CD14-positive monocyte (primary cell): ENCODE measurements at regions not wholly inside any gene's neighbourhood (a gene's known extent, or its start where the extent isn't known, plus 50 kb on each side); places are given as distances from the start of the nearest gene placed in this dataset.

Source experiments
- DNase-seq, 3 donors: peaks; one replicate each; pipeline ENCODE4 v3.0.0-alpha.2; 2011 to 2022
- H2AFZ ChIP-seq: 2 replicates; pipeline ENCODE4 v1.6.0; 2012; ENCODE audit warnings: mild to moderate bottlenecking, low read depth, low read length, inconsistent platforms; ENCODE audit not compliant: insufficient read depth, poor library complexity, severe bottlenecking
- H3K27ac ChIP-seq, 2 donors: 1 replicate in 1 of 2; 2 replicates in 1 of 2; pipeline ENCODE4 v1.5.1; 2012 to 2013; ENCODE audit warnings: low read length in 2 of 2, control low read depth in 1 of 2, inconsistent platforms in 1 of 2, low read depth in 1 of 2, mild to moderate bottlenecking in 1 of 2
- H3K27me3 ChIP-seq, 2 donors: one replicate each; pipeline versions ENCODE4 v1.6.0 to v1.6.1; 2011 to 2013; ENCODE audit warnings: low read length in 2 of 2; ENCODE audit not compliant: control insufficient read depth in 2 of 2, insufficient read depth in 2 of 2
- H3K36me3 ChIP-seq, 2 donors: replicated peaks in 1 of 2; 1 replicate in 1 of 2; 2 replicates in 1 of 2; pipeline versions ENCODE4 v1.5.1 to v1.6.1; 2012 to 2013; ENCODE audit warnings: low read length in 2 of 2, control low read depth in 1 of 2, inconsistent platforms in 1 of 2, mild to moderate bottlenecking in 1 of 2; ENCODE audit not compliant: insufficient read depth in 2 of 2, control insufficient read depth in 1 of 2
- H3K4me1 ChIP-seq, 2 donors: 1 replicate in 1 of 2; 2 replicates in 1 of 2; pipeline versions ENCODE4 v1.5.1 to v1.6.1; 2012 to 2013; ENCODE audit warnings: low read length in 2 of 2, control low read depth in 1 of 2, inconsistent platforms in 1 of 2, mild to moderate bottlenecking in 1 of 2, moderate library complexity in 1 of 2; ENCODE audit not compliant: insufficient read depth in 2 of 2, control insufficient read depth in 1 of 2
- H3K4me2 ChIP-seq: replicated peaks from 2 replicates; pipeline ENCODE3; 2012; ENCODE audit warnings: low read length, moderate library complexity, mild to moderate bottlenecking; ENCODE audit not compliant: poor library complexity, severe bottlenecking; ENCODE audit errors: extremely low read depth
- H3K4me3 ChIP-seq, 3 experiments: fragments of 200-600 bp in 1 of 3; sonication (generic) in 1 of 3; replicated peaks in 1 of 3; 1 replicate in 2 of 3; 2 replicates in 1 of 3; pipeline ENCODE4 v1.5.1; 2011 to 2013; ENCODE audit warnings: low read length in 3 of 3, mild to moderate bottlenecking in 3 of 3, control low read depth in 2 of 3, low read depth in 2 of 3, inconsistent platforms in 1 of 3, moderate library complexity in 1 of 3
- H3K79me2 ChIP-seq: 2 replicates; pipeline ENCODE4 v1.6.0; 2012; ENCODE audit warnings: mild to moderate bottlenecking, control low read depth, inconsistent platforms, low read length, moderate library complexity; ENCODE audit not compliant: insufficient read depth
- H3K9ac ChIP-seq: 2 replicates; pipeline ENCODE4 v1.6.0; 2017; ENCODE audit warnings: low read length, mild to moderate bottlenecking; ENCODE audit not compliant: insufficient read depth, poor library complexity, severe bottlenecking
- H3K9me3 ChIP-seq, 2 donors: replicated peaks in 1 of 2; 1 replicate in 1 of 2; 2 replicates in 1 of 2; pipeline versions ENCODE4 v1.5.1 to v1.6.1; 2012 to 2013; ENCODE audit warnings: low read length in 2 of 2, control low read depth in 1 of 2; ENCODE audit not compliant: control insufficient read depth in 1 of 2, insufficient read depth in 1 of 2
- H4K20me1 ChIP-seq: 2 replicates; pipeline ENCODE4 v1.6.0; 2012; ENCODE audit warnings: mild to moderate bottlenecking, low read length, control low read depth, moderate library complexity; ENCODE audit not compliant: insufficient read depth
- H3K27ac Mint-ChIP-seq, 7 donors: one replicate each; pipeline ENCODE4 v1.8.0; 2020; ENCODE audit warnings: mild to moderate bottlenecking in 7 of 7, mixed read lengths in 7 of 7, moderate library complexity in 6 of 7, inconsistent platforms in 2 of 7
- H3K27me3 Mint-ChIP-seq, 3 donors: one replicate each; pipeline ENCODE4 v1.8.0; 2021 to 2022; ENCODE audit warnings: low read depth in 3 of 3, mild to moderate bottlenecking in 3 of 3, mixed read lengths in 3 of 3, moderate library complexity in 3 of 3, inconsistent platforms in 1 of 3
- H3K36me3 Mint-ChIP-seq, 2 donors: one replicate each; pipeline ENCODE4 v1.8.0; 2020; ENCODE audit warnings: mixed read lengths in 2 of 2, inconsistent platforms in 1 of 2, mild to moderate bottlenecking in 1 of 2
- H3K4me1 Mint-ChIP-seq: one replicate; pipeline ENCODE4 v1.8.0; 2020; ENCODE audit warnings: mild to moderate bottlenecking, mixed read lengths
- H3K4me3 Mint-ChIP-seq, 2 donors: one replicate each; pipeline ENCODE4 v1.8.0; 2020; ENCODE audit warnings: mild to moderate bottlenecking in 2 of 2, mixed read lengths in 2 of 2, moderate library complexity in 1 of 2
- H3K9me3 Mint-ChIP-seq, 7 donors: one replicate each; pipeline ENCODE4 v1.8.0; 2020 to 2022; ENCODE audit warnings: mixed read lengths in 7 of 7, mild to moderate bottlenecking in 6 of 7, moderate library complexity in 6 of 7, inconsistent platforms in 2 of 7
- CTCF ChIP-seq: fragments of 200-600 bp; IDR thresholded peaks from one replicate; pipeline ENCODE4 v1.8.0; 2022; ENCODE audit warnings: antibody characterized with exemption, mild to moderate bottlenecking
- whole genome bisulfite sequencing: methylation state at CpG from one replicate; pipeline ENCODE4 v1.1.5; 2013; ENCODE audit warnings: missing lambda C conversion rate; ENCODE audit not compliant: insufficient coverage; 5-methylcytosine and 5-hydroxymethylcytosine counted together
- intact Hi-C, 2 donors: fragments of 100-400 bp; cut with micrococcal nuclease; formaldehyde crosslinking; loops; one replicate each; pipeline versions ENCODE4 v1.15.0 to v1.15.1; 2023

DNA sequence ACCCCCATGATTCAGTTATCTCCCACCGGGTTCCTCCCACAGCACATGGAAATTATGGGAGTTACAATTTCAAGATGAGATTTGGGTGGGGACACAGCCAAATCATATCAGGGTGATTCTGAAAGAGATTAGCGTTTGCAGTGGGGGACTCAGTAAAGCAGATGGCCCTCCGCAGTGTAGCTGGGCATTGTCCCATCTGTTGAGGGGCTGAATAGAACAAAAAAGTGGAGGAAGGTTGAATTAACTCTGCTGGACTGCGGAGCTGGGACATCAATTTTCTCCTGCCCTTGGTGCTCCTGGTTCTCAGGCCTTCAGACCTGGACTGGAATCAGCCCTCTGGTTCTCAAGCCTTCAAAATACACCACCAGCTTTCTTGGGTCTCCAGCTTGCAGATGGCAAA is 55.2 kb upstream of the CACNA1A start:
- Histone ChIP-seq H3K27ac (no peak overlapping the region), H3K4me1 (peaks cover 0 to 6% of the 10 kb centered on the region in 2 donors), H2AFZ (no peak overlapping the region), H3K4me2 (no peak overlapping the region), H3K4me3 (no peak overlapping the region), H3K79me2 (no peaks in the 10 kb centered on the region), H3K27me3 (no peaks in the 10 kb centered on the region), H3K9me3 (peaks cover 0 to 6% of the 10 kb centered on the region in 2 donors), H3K9ac (no peak overlapping the region), H4K20me1 (no peaks in the 10 kb centered on the region), H3K36me3 (no peaks in the 10 kb centered on the region)
- no peaks in the 10 kb centered on the region for H3K36me3 Mint-ChIP-seq
- H3K4me1 Mint-ChIP-seq = peaks cover 6% of the 10 kb centered on the region
- no peak overlapping the region for H3K4me3 Mint-ChIP-seq
- peaks cover 0 to 14% (median 7%) of the 10 kb centered on the region in 7 donors for H3K9me3 Mint-ChIP-seq
- 85% methylated on average over 3 of the region's 4 CpGs for WGBS
- peaks cover 8 to 15% (median 8%) of the 10 kb centered on the region in 3 donors for H3K27me3 Mint-ChIP-seq
- no peak for TF ChIP-seq CTCF
- intact Hi-C loops = no loop called here
- no peak for DNase-seq
- no peak overlapping the region for H3K27ac Mint-ChIP-seq

DNA sequence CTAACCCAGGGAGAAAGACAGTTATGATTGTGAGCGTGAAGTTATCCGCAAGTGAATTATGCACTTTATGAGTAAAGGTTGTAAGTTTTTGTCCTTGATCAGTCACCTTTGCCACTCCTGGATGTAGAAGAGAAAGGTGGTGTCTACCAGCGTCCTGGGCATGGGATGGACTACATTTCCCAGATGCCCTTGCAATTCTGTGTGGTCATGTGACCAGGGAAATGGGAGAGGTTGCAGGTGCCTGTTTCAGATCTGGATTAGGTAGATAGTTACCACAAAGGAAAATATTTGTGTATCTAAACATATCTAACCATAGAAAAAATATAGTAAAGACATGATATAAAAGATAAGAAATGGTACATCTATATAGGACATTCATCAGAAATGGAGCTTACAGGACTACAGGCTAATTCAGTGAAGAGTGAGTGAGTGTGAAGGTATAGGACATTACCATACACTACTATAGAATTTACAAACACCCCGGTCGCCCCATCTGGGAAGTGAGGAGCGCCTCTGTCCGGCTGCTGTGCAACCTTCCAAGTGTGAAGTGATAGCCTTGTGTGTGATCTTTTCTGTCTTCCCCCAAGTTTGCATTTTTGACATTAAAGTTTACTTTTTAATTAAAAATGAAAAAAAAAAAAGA is 51.6 kb upstream of the CACNA1A start:
- no peak overlapping the region for H3K27ac Mint-ChIP-seq
- H3K4me1 Mint-ChIP-seq = peaks cover 6% of the 10 kb centered on the region
- H3K4me3 ChIP-seq = no peak overlapping the region
- peaks cover 0 to 6% of the 10 kb centered on the region in 2 donors for H3K9me3 ChIP-seq
- peaks cover 6 to 15% (median 7%) of the 10 kb centered on the region in 3 donors for H3K27me3 Mint-ChIP-seq
- no peak overlapping the region for H3K4me3 Mint-ChIP-seq
- H3K4me2 ChIP-seq = no peak overlapping the region
- 64% methylated on average over 2 of the region's 7 CpGs for WGBS
- H3K9ac ChIP-seq = no peak overlapping the region
- no peaks in the 10 kb centered on the region for H3K36me3 ChIP-seq
- DNase-seq = no peak
- no peaks in the 10 kb centered on the region for H3K36me3 Mint-ChIP-seq
- no peaks in the 10 kb centered on the region for H3K79me2 ChIP-seq
- peaks cover 0 to 9% (median 3%) of the 10 kb centered on the region in 7 donors for H3K9me3 Mint-ChIP-seq
- intact Hi-C loops = no loop called here
- no peak overlapping the region for H2AFZ ChIP-seq
- no peak for TF ChIP-seq CTCF
- peaks cover 0 to 6% of the 10 kb centered on the region in 2 donors for H3K4me1 ChIP-seq
- no peak overlapping the region for H3K27ac ChIP-seq
- H3K27me3 ChIP-seq = peaks cover 0 to 4% of the 10 kb centered on the region in 2 donors
- no peaks in the 10 kb centered on the region for H4K20me1 ChIP-seq
